MM.1S (cell line): ENCODE measurements at regions not wholly inside any gene's neighbourhood (a gene's known extent, or its start where the extent isn't known, plus 50 kb on each side); places are given as distances from the start of the nearest gene placed in this dataset.

Experiments
- CTCF ChIP-seq: fragments of 300-600 bp; sonication (generic); IDR thresholded peaks from 2 replicates; pipeline ENCODE4 v1.5.1; 2016; ENCODE audit warnings: antibody characterized with exemption, low read length, mixed read lengths
- EZH2 ChIP-seq: fragments of 300-600 bp; sonication (generic); optimal IDR thresholded peaks from 2 replicates; pipeline ENCODE3; 2017; ENCODE audit warnings: low read depth, mild to moderate bottlenecking, antibody characterized with exemption, low read length, mixed read lengths

GRCh38 chr13:104691767-104692467 is 1625.7 kb upstream of the SLC10A2 start:
- TF ChIP-seq CTCF (no peak), EZH2 (no peak)
